ENCODE measurements at regions not wholly inside any gene's neighbourhood (a gene's known extent, or its start where the extent isn't known, plus 50 kb on each side); places are given as distances from the start of the nearest gene placed in this dataset.
A peak's percentile ranks its signal among the peaks of the same experiment; 100 is the strongest.

DNA sequence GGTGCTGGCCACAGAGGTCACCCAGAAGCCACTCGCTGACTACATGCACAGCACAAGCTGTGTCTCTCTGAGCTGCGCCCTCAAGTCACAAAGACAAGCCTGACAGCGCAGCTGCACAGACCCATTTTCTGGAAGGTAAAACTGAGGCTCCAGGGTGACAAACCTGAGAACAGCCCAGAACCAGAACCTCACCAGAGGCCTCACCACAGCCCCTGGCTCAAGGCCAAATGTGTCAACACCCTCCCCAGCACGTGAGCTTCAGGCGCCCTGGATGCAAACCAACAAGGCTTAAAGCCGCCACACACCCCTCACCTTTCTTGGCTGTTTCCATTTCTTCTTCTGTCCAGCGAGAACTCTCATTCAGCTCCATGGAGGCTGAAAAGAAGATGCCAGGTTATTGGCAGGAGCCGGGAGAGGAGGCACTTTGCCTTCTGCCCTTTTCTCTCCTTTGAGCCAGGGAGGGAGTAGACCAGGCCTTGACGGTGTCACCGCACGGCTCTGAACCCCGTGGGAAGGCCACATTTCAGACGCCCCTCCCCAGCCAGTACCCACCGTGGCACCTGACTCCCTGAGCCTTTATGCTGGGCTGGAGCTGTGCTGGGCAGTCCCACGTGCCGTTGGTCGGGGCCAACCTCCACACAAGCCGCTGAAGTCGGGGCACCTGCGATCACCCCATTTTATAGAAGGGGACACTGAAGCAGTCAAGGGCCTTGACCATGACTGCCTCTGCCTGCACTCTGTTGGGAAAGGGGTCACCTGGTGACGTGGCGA lies 103.1 kb downstream of the RFLNA start:
- DNase-seq (ENCODE audit: low read depth in 2 of 3, low spot score in 1 of 3), result no peak

DNA sequence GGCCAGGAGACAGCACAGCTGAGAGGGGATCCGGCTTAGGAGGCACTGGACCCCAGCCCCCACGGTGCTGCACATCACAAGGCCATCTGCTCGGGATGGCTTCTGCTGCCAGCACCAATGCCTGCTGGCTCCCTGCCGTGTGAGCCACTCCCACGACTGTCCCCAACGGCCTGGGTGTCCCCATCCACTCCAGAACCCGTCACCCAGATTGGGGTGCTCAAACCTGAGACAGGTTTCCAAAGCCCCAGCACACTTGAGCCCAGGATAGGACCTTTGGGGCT lies 102.4 kb downstream of the RFLNA start:
- no peak for DNase-seq (ENCODE audit: low read depth in 2 of 3, low spot score in 1 of 3)

DNA sequence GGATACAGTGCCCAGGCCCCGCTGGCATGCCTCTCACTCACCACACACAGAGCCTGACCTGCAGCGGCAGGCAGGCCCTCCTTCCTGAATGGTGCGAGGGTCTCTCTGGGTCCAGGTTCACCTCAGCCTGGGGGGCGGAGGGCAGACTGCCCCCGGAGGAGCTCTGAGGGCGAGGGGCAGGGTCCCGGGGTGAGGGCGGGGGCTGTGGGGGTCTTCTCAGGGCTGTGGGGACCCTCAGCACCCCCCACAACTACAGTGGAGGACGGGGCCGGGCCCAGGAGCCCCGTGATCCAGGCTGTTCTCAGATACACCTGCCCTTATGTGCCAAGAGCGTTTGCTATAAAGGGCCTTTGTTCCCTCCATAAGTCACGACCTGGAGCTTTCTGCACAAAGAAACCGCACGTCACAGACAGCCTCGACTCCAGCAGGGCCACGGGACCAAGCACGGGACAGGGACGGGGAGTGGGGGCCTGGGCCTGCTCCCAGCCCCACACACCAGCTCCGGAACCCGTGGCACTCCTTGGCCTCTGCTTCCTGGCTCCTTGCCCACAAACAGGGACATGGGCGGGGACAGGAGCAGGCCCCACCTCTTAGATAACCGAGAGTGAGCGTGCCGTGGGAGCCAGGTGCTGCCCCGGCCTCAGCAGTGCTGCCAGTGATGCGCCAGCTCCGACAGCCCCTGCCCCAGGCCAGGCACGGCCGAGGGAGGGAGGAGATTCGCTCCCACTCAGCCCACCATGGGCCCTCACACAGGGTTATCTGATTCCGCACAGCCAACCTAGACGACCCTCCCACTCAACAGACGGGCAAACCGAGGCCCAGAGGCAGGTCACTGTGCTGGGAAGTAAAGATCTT lies 101.9 kb downstream of the RFLNA start:
- no peak for DNase-seq (ENCODE audit: low read depth in 2 of 3, low spot score in 1 of 3)

DNA sequence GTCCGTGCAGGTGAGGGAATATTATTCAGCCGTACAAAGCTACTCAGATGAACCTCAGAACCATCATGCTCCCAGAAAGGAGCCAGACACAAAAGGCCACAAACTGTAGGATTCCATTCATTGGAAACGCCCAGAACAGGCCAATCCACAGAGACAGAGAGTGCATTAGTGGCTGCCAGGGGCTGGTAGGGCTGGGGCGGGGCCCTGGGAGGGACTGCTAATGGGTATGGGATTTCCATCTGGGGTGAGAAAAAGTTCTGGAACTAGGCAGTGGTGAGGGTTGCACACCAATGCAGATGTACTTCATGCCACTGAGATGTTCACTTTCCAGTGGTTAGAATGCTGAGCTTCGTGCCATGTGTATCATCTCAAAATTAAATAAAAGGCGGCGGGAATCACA lies 101.1 kb downstream of the RFLNA start:
- no peak for DNase-seq (ENCODE audit: low read depth in 2 of 3, low spot score in 1 of 3)

DNA sequence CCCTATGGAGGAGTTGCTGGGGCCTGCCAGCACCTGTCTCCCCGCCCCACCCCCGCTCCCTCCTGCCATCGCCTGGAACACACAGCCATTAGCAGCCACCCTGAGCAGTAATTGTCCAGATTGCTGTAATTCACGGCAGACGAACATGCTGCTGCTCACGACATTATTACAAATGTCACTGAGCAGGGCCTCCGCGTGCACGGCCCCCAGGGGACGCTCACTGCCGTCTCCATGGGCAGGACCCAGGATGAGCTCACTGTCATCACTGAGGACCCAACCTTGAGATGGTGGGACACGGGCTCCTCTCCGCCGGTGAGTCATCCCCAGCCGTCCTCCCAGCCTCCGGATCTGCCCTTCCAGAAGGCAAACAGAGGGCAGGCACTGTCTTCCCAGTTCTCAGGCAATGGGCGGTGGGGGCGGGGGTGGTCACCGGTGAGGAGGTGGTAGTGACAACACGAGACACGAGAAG lies 100.4 kb downstream of the RFLNA start:
- no peak for DNase-seq (ENCODE audit: low read depth in 2 of 3, low spot score in 1 of 3)

DNA sequence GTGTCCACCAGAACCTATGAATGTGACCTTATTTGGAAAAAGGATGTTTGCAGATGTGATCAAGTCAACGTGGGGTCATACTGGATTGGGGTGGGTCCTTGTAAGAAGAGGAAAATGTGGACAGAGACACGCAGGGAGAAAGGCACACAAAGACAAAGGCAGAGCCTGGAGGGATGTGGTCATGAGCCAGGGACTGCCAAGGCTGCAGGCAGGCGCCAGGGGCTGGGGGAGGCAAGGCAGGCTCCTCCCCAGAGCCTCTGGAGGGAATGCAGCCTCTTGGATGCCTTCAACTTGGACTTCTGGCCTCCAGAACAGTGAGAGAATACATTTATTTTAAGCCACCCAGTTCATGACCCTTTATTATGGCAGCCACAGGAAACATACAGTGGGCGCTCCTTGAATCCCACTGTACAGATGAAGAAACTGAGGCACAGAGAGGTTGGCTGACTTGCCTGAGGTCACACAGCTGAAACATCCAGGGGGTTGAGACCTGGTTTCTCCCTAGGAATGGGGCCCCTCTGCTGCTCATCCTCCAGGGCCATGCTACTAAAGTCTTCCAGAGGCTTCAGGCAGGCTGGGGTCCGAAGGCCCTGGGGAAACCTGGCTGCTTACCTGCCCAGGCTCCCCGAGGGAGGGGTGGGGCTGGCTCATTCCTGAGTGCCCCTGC lies 99.7 kb downstream of the RFLNA start:
- no peak for DNase-seq (ENCODE audit: low read depth in 2 of 3, low spot score in 1 of 3)

DNA sequence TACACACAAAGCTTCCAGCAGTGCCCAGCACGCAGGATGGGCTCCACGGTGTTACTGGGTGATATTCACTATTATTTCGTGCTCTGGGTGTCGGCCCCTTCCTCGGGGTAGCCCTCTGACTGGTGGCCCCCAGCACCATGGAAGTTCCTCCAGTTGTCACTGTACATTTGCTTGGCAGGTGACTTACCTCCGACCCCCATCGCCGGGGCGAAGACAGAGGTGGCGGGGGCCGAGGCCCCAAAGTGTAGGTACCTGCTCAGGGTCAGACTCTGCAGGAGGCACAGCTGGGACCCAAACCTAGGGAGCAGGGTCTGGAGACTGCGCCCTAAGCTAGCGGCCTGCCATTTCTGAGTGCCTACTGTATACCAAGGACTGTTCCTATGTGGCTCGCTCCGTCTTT lies 98.9 kb downstream of the RFLNA start:
- DNase-seq (ENCODE audit: low read depth in 2 of 3, low spot score in 1 of 3), result no peak

DNA sequence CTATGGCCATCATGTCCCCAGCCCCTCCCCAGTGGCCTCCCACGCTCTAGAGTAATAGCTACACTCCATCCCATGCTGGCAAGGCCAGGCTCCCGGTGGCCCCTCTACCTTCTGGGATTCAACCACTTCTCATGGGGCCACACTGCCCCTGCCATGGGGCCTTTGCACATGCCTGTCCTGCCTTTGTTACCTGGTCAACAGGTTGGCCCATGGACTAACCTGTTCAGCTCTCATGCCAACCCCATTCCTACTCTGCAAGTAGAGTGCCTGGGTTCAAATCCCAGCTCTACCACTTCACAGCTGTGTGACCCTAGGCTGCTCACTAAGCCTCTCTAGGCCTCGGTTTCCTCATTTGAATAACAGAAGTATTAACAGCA lies 98.5 kb downstream of the RFLNA start:
- no peak for DNase-seq (ENCODE audit: low read depth in 2 of 3, low spot score in 1 of 3)

DNA sequence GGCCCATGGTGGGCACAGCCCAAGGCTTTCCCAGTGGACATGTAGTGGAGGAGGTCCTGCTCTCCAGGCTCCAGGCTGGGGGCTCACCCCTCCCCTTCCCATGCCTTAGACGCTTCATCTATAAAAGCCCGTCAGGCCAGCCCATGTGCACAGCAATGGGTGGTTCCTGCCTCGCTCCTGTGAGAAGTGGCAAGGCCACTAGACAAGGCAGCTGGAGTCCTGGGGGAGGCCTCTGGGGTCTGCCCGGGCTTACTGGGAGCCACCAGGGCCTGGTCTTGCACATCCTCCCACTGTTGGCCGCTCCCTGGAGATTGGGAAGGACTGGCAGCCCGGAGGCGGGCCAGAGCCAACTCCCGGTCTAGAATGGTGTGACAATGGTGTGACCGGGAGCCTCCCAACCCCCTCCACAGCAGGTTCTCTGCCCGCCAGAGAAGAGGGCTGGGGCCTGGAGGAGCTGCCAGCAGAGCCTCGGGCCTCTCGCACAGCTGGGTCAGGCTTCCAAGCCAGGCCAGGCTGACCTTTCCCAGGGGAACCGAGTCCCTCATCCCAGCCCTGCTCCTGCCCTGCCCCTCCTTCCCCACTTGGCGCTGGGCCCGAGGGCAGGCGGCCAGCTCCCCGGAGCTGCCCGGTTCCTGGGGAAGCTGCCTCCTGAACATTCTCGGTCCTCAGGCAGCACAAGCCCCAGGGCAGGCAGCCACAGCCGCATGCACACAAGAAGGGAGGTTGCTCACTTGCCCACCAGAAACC lies 97.9 kb downstream of the RFLNA start:
- DNase-seq (ENCODE audit: low read depth in 2 of 3, low spot score in 1 of 3), result no peak

DNA sequence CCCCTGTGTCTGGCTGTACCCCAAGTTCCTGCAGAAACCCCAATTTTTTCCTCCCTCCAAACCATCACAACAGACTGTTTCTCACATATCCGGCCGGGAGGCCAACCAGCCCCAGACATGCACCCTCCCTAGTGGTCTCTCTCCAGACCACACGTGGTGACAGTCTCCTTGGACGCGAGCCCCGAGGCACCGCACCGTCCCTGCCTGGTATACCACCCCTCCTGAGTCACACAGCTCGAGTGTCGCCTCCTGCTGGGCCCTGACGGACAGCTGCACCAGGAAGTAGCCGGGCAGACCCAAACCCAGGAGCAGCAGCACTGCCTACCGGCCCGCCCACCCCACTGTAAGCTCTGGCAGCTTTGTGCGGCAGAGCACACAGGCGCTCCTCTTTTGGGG lies 97.4 kb downstream of the RFLNA start:
- DNase-seq (ENCODE audit: low read depth in 2 of 3, low spot score in 1 of 3), result no peak

DNA sequence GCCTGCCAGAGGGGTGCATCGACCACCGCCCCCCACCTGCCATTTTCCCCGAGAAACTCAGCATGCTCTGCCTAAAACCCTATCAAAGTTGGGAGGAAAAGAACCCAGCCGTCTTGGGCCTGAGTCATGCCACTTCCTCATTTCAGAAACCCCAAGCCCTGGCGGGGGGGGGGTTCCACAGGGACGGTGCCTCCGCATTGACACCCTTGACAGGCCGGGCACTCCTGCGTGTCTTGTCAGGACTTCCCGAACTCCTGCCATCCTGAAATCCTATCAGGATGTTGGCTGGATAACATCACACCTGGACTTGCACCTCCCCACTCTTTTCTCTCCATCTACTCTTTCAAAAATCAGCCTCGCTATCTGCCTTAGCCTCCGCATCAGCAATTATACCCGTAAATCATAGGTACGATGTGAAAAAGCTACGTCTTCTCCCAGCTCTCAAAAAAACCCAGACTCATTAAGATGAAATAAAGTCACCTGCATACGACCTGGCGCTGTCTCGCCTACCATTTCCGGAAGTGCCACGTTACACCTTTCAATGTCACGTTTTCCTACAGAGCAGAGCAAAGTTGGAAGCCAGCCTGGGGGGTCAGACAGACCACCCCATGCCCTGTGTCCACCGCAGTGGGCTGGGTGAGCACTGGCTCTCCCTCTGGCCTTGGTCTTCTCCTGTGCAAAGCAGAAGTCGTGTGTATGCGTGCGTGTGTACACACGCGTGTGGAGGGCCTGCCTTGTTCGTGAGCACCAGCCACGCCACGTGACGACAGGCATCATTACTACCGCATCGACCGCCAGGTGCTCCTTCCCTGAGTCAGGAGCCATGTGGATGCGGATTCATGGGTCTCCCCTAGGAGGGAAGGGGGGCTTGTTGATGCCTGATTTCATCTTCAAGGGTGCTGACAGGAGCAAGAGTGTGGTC lies 96.7 kb downstream of the RFLNA start:
- peak in 2 of 3 donors; percentile 27 to 38 for DNase-seq (ENCODE audit: low read depth in 2 of 3, low spot score in 1 of 3)

DNA sequence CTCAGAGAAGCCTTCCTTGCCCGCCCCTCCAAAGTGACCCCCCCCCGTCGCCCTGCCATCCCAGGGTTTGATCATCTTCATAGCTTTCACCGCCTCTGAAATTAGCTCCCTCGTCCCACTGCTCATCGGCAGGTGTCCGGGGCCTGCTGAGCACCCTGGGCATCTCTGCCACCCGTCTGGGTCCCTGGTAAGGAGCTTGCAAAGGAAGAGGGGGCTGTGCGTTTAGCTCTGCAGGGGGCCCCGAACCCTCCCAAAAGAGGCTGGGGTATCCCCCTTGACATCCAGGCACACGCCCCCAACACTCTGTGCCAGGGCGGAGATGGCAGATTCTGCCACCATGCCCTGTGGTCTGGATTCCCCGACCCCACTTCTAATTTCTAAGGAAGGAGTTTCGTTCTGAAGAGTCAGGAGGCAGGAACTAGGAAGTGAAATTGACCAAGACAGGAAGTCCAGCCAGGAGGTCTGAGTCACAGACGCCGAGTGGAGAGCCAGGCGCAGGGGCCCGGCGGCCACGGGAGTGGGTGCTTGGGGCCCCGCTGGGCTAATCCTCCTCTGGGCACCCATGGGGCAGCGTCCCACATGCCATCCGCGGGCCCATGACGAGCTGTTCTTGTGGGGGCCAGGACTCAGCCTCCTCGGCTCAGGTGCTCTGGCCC lies 95.7 kb downstream of the RFLNA start:
- no peak for DNase-seq (ENCODE audit: low read depth in 2 of 3, low spot score in 1 of 3)

DNA sequence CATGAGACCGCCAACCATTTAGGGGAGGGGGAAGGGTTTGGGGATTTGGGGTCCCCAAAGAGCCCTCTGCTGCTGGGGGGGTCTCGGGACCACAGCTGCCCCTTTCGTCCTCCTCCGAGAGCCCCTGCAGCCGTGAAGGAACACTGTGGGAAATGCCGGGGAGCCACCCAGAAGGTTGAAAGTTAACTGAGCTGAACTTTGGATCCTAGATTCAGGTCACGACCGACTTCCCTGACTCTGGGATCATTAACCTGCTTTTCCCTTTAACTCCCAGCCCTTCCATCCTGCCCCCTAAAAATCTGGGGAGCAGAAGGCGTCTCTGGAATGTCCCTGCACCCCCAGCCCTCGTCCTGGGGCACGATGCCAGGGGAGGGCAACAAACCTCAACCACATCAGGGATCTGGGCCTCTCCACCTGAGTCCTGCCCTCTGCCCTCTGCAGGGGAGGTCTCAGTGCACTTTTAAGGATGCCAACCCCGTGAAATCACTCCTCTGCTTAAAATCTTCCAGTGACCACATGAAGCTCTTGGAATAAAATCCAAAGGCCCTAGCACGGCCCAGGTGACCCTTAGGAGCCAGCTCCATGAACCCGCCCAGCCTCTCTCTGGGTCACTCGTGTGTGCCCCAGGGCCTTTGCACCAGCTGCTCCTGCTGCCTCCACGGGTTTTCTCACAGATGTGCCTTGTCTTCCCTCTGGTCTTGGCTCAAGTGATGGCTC lies 95.0 kb downstream of the RFLNA start:
- DNase-seq (ENCODE audit: low read depth in 2 of 3, low spot score in 1 of 3), result no peak

DNA sequence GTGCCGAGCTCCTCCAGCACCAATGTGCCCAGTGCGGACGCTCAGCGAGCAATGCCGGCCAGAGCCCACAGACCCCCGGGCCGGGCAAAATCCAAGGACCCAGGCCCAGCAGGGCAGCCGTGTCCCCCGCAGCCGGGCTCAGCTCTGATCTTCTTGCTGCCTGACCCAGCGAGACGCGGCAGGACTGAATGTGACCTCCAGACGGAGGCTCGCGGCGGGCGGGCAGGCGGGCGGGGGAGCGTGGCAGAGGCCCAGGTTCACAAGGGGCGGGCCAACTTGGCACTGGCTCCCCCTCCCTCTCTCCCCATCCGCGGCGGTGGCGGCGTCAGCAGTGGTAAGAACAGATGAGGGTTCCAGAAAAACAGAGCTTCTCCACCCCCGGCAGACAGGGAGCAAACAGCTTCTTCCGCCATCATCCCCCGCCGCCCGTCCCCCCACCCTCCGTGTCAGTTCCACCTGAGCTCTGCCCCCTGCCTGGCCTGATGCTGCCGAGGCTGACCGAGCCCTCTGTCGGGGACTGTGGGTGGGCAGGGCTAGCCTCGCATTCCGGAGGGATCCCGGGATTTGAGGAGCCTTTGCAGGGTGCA lies 94.3 kb downstream of the RFLNA start:
- peak; percentile 40 to 47 (median 45) for DNase-seq (ENCODE audit: low read depth in 2 of 3, low spot score in 1 of 3)

DNA sequence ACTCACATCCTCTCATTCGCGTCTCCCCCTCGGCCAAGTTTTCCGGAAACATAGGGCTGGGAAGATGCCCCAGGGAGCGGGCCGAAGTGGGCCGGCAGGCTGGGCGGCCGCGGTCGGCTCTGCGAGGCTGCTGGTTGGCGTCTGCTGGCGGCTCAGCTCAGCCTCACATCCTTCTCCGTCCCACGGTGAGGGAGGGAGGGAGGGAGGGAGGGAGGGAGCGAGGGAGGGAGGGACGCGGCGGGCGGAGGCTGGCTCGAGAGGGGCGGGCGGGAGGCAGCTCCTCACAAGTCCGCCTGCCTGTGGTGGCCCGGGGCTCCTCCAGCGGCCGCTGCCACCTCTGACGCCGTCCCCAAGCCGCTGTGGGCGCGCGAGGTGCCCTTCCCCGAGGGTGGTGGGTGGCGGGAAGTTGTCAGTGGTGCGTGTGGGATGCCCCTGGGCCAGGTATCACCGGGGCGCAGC lies 93.8 kb downstream of the RFLNA start:
- DNase-seq (ENCODE audit: low read depth in 2 of 3, low spot score in 1 of 3), result peak in 2 of 3 donors; percentile 16 to 41

DNA sequence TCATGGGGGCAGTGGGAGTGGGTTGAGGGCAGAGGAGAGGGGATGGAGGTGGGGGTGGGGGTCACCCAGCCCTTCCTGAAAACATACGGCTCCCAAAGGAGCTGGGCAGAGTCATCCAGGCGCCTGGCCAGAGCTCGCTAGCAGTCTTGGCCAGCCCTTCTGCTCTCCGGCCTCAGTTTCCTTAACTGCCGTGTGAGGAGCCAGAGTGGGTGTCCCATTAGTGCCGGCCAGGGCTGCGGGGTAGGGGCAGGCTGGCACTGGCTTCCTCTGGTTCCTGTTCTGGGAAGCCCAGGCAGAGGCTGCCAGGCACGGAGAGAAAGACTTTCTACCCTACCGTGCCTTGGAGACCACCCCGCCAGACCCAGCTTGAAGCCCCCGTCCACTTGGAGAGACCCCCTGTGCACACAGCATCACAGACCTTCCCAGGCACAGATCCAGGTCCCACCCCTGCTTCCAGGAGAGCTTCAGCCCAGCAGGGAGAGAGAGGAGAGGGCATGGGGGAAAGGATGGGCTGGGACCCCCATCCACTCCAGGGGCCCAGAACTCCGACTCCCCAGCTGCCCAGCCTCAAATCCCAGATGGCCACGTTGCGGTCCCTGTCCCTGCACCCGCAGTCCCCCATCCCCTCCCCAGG lies 93.3 kb downstream of the RFLNA start:
- DNase-seq (ENCODE audit: low read depth in 2 of 3, low spot score in 1 of 3), result no peak

DNA sequence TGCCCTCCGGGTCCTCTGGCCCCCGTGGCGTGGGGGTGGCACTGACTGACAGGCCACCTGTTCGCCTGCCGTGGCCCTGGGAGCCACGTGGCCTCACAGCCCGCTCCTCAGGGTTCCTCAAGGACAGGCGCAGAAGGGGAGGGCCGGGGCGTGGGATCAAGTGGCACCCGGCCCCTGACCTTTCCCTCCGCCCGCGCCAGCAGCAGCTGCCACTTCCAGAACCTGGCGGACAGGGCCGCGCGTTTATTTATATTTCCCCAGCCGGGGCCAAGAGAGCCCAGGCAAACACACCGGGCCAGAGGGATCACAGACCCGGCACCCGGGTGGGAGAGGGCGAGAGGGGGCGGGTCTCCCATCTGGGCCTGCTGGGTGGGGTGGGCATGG lies 92.6 kb downstream of the RFLNA start:
- no peak for DNase-seq (ENCODE audit: low read depth in 2 of 3, low spot score in 1 of 3)
